Activated T-helper 1 cell treated with anti-CD3 and anti-CD28 coated beads, Interleukin-12 subunit alpha, Interleukin-12 subunit beta, Interleukin-2, Interleukin-4 antibody, amounts not matched to agents 30 ng/mL and 10 ng/mL and 1 ng/mL, durations not matched to agents 14 hours and 24 hours and 36 hours (primary cell): ENCODE measurements at regions not wholly inside any gene's neighbourhood (a gene's known extent, or its start where the extent isn't known, plus 50 kb on each side); places are given as distances from the start of the nearest gene placed in this dataset.

ENCODE experiments used
- DNase-seq: peaks from one replicate; pipeline ENCODE4 v3.0.0; 2021; ENCODE audit warnings: low spot score
- H3K27ac Mint-ChIP-seq: one replicate; pipeline ENCODE4 v1.8.0; 2021; ENCODE audit warnings: mild to moderate bottlenecking, mixed read lengths
- H3K27me3 Mint-ChIP-seq: one replicate; pipeline ENCODE4 v1.8.0; 2022; ENCODE audit warnings: mild to moderate bottlenecking, moderate library complexity, mixed read lengths; ENCODE audit not compliant: insufficient read depth
- H3K36me3 Mint-ChIP-seq: one replicate; pipeline ENCODE4 v1.8.0; 2021; ENCODE audit warnings: low read depth, mixed read lengths
- H3K4me1 Mint-ChIP-seq: one replicate; pipeline ENCODE4 v1.8.0; 2021; ENCODE audit warnings: low read depth, mixed read lengths
- H3K4me3 Mint-ChIP-seq: one replicate; pipeline ENCODE4 v1.8.0; 2021; ENCODE audit warnings: mild to moderate bottlenecking, moderate library complexity, mixed read lengths
- H3K9me3 Mint-ChIP-seq: one replicate; pipeline ENCODE4 v1.8.0; 2021; ENCODE audit warnings: mixed read lengths
- intact Hi-C: fragments of 100-400 bp; cut with micrococcal nuclease; formaldehyde crosslinking; loops from one replicate; pipeline ENCODE4 v1.15.1; 2024

DNA sequence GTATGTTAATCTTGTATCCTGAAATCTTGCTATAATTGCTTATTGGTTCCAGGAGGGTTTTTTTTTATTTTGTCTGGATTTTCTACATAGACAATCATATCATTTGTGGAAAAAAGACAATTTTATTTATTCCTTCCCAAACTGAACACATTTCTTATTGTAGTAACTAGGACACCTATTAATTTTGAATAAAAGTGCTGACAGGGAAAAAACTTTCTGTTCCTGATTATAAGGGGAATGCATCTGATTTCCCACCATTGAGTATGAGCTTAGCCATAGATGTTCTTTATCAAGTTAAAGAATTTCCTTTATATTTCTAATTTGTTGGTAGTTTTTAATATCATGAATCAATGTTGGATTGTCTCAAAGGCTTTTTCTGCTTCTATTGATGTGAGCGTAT is 460.7 kb upstream of the CNTN3 start:
- Mint-ChIP-seq H3K27ac (no peak overlapping the region), H3K27me3 (no peaks in the 10 kb centered on the region), H3K36me3 (no peaks in the 10 kb centered on the region), H3K9me3 (peaks cover under 1% of the 10 kb centered on the region), H3K4me1 (no peaks in the 10 kb centered on the region), H3K4me3 (no peak overlapping the region)
- no peak for DNase-seq
- intact Hi-C loops = no loop called here

DNA sequence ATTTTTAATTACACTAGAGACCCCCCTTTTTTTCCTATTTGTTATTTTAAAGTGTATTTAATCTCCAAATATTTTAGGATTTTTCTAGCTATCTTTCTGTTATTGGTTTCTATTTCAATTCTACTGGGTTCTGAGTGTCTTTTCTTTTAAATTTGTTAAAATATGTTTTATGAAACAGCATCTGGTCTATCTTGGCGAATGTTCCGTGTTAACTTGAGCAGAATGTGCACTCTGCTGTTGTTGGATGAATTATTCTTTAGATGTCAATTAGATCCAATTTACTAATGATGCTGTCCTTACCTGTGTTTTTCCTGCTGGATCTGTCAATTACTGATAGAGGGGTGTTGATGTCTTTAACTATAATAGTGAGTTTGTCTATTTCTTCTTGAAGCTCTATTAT is 462.0 kb upstream of the CNTN3 start:
- no peaks in the 10 kb centered on the region for H3K27me3 Mint-ChIP-seq
- no peak overlapping the region for H3K27ac Mint-ChIP-seq
- no peaks in the 10 kb centered on the region for H3K4me1 Mint-ChIP-seq
- no peaks in the 10 kb centered on the region for H3K36me3 Mint-ChIP-seq
- DNase-seq = no peak
- H3K4me3 Mint-ChIP-seq = no peak overlapping the region
- no peaks in the 10 kb centered on the region for H3K9me3 Mint-ChIP-seq
- intact Hi-C loops = no loop called here

DNA sequence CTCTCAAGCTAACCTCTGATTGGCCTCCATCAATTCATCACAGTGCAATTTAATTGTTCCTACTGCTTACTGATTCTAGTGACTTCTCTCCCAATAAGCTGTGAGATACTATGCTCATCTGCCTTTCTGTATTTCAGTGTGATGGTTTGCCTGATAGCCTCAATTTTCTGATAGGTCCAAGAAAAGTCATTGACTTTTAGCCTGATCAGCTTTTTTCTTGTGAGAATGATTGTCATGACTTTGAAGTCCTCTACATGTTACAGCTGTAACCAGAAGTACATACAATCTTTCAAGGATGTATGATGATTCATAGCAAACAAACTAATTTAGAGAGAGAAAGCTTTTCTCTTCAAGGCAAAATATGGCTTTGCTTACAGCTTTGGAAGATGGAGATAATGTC is 463.8 kb upstream of the CNTN3 start:
- H3K9me3 Mint-ChIP-seq = no peaks in the 10 kb centered on the region
- intact Hi-C loops = no loop called here

DNA sequence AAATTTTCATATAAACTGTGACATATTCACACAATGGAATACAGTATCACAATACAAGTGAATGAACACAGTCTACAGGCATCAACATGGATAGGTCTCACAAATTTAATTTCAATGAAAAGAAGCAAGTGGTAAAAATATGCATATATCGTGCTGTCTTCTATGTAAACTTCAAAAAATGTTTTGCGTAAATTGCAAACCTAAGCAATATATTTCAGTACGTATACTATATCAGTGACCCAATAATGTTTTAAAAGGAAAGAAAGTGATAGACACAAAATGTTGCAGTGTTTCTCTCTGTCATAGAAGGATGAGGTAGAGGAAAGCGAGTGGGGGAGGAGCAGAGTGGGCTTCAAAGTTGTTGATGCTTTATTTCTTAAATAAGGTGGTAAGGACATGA is 468.4 kb upstream of the CNTN3 start:
- DNase-seq = no peak
- Mint-ChIP-seq H3K27ac (no peak overlapping the region), H3K27me3 (no peaks in the 10 kb centered on the region), H3K4me3 (no peak overlapping the region), H3K4me1 (no peaks in the 10 kb centered on the region), H3K9me3 (peaks cover 5% of the 10 kb centered on the region), H3K36me3 (no peaks in the 10 kb centered on the region)
- intact Hi-C loops = no loop called here

More for the DNA sequence above, 463.8 kb upstream of the CNTN3 start:
- H3K27ac Mint-ChIP-seq = no peak overlapping the region
- no peak overlapping the region for H3K4me3 Mint-ChIP-seq
- no peak for DNase-seq
- no peaks in the 10 kb centered on the region for H3K4me1 Mint-ChIP-seq
- H3K27me3 Mint-ChIP-seq = no peaks in the 10 kb centered on the region
- H3K36me3 Mint-ChIP-seq = no peaks in the 10 kb centered on the region

DNA sequence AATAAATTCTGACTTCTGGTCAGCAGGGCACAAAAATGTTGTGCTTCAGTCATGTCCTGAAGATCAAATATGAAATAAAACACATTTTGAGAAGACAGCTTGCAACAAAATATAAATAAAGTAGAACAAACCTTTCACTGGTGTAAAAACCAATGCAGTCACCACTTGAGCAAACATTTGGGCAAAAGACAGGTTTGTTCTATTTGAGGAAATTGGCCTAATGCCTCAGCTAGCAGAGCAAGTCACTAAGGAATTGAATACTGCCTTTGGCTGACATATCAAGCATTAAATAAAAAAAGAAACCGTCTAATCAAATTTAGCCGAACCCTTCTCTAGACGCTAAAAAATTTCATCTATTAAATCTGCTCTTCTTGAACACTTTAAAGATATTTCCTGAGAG is 475.4 kb upstream of the CNTN3 start:
- H3K27me3 Mint-ChIP-seq = no peaks in the 10 kb centered on the region
- DNase-seq = no peak
- peaks cover 19% of the 10 kb centered on the region for H3K9me3 Mint-ChIP-seq
- intact Hi-C loops = no loop called here
- no peak overlapping the region for H3K27ac Mint-ChIP-seq
- H3K36me3 Mint-ChIP-seq = no peaks in the 10 kb centered on the region
- no peak overlapping the region for H3K4me3 Mint-ChIP-seq
- H3K4me1 Mint-ChIP-seq = no peaks in the 10 kb centered on the region

DNA sequence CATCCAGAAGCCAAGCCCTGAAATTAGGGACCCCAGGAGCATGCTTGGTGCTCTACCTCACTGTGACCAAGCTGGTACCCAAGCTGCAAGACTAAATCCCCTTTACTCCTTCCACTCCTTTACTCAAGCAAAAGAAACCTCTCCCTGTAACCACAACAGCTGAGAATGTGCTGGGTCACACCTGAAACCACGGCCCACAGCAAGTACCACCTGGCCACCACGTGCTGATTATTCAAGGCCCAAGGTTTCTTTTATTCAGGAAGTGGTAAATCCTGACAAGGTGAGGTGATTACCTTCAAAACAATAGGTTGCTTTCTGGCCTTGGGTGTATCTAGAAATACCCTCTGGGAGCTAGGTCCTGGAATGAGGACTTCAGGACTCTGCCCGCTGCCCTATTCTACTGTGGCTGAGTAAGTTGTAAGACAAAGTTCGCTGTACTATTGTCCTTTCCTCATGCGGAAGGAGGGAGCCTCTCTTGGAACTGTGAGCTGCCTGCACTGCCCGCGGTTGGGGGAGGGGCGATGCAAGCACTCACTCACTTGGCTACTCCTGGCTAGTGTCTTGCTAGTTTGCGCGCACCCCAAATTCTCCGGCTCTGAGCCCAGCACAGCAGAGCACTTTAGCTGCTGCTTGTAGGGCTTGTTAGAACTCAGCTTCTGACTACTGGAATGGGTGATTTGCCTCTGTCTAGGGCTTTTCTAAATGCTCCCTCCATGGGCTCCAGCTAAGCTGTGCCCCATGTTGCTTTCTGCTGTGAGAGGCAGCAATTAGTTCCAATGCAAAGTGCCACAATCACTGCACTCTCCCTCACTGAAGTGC is 487.1 kb upstream of the CNTN3 start:
- DNase-seq = no peak
- Mint-ChIP-seq H3K27me3 (no peaks in the 10 kb centered on the region), H3K27ac (no peak overlapping the region), H3K4me1 (no peaks in the 10 kb centered on the region), H3K9me3 (peaks cover 29% of the 10 kb centered on the region), H3K4me3 (no peak overlapping the region), H3K36me3 (peaks cover 2% of the 10 kb centered on the region)
- intact Hi-C loops = no loop called here

DNA sequence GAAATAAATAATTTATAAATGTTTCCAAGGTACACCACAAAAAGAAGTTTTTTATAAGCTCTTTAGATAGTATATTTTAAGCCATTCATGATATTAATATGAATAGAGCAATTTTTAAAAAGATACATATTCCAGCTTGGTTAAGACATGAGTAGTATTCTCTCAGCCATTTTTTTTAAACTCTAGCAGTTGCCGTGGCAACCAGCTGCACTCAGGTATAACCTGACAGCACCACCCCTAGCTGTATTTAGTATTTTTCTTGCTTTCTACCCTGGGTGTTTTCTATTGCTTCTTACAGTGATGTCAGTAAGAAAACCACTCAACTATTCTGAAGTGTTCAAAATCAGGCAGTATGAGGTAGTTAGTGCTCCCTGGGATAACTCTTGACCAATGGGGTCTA is 496.3 kb upstream of the CNTN3 start:
- H3K27me3 Mint-ChIP-seq = no peaks in the 10 kb centered on the region
- DNase-seq = no peak
- H3K4me3 Mint-ChIP-seq = no peak overlapping the region
- H3K4me1 Mint-ChIP-seq = no peaks in the 10 kb centered on the region
- no peaks in the 10 kb centered on the region for H3K36me3 Mint-ChIP-seq
- intact Hi-C loops = no loop called here
- H3K27ac Mint-ChIP-seq = no peak overlapping the region
- H3K9me3 Mint-ChIP-seq = no peaks in the 10 kb centered on the region

DNA sequence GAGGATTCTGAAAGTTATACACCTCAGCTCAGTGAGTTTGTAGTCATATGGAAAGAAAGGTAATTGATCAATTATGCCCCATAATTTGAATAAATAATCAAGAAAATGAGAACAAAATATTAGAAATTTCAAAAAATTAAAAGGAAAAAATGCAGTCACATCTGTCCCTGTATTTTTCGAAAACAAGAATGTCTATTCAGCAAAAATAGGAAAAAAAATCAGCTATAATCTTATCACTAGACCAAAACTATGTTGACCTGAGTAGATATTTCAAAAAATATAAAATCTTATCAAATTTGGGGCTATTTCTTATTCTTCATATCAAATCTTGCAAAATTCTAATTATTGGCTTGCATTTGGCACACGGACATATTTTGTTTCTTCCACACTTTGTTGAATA is 501.2 kb upstream of the CNTN3 start:
- no peak for DNase-seq
- H3K36me3 Mint-ChIP-seq = no peaks in the 10 kb centered on the region
- no peak overlapping the region for H3K4me3 Mint-ChIP-seq
- intact Hi-C loops = no loop called here
- H3K27me3 Mint-ChIP-seq = no peaks in the 10 kb centered on the region
- H3K4me1 Mint-ChIP-seq = no peaks in the 10 kb centered on the region
- H3K27ac Mint-ChIP-seq = no peak overlapping the region
- H3K9me3 Mint-ChIP-seq = peaks cover 9% of the 10 kb centered on the region

DNA sequence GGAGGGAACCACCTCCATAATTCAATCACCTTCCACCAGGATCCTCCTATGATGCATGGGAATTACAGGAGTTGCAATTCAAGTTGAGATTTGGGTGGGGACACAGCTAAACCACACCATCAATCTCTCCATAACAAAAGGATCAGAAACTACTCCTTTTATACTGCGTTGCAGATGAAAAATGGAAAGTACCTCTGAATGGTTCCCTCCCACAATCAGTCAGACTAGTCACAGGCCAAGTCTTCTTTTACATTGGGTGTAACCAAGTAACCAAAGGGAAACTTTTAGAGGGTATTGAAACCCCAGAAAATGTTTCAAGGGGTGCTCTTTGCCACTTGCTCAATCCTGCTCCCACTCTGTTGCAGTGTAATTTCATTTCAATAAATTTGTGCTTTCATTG is 504.3 kb upstream of the CNTN3 start:
- DNase-seq = no peak
- Mint-ChIP-seq H3K36me3 (no peaks in the 10 kb centered on the region), H3K27ac (no peak overlapping the region), H3K4me3 (no peak overlapping the region), H3K9me3 (peaks cover 9% of the 10 kb centered on the region), H3K27me3 (no peaks in the 10 kb centered on the region), H3K4me1 (no peaks in the 10 kb centered on the region)
- intact Hi-C loops = no loop called here

DNA sequence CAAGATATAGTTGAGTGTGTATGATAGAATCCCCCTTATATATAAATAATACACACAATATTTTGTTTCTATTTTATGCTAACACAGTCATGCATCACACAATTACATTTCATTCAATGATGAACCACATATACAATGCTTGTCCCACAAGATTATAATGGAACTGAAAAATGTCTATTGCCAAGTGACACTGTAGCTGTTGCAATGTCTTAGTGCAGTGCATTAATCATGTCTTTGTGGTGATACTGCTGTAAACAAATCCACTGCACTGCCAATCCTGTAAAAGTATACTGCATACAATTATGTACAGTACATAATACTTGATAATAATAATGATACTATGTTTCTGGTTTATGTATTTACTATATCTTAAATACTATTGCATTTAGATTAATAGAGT is 512.1 kb upstream of the CNTN3 start:
- no peaks in the 10 kb centered on the region for H3K36me3 Mint-ChIP-seq
- no peaks in the 10 kb centered on the region for H3K9me3 Mint-ChIP-seq
- no peaks in the 10 kb centered on the region for H3K27me3 Mint-ChIP-seq
- H3K27ac Mint-ChIP-seq = no peak overlapping the region
- intact Hi-C loops = no loop called here
- no peak for DNase-seq
- H3K4me1 Mint-ChIP-seq = no peaks in the 10 kb centered on the region
- no peak overlapping the region for H3K4me3 Mint-ChIP-seq

DNA sequence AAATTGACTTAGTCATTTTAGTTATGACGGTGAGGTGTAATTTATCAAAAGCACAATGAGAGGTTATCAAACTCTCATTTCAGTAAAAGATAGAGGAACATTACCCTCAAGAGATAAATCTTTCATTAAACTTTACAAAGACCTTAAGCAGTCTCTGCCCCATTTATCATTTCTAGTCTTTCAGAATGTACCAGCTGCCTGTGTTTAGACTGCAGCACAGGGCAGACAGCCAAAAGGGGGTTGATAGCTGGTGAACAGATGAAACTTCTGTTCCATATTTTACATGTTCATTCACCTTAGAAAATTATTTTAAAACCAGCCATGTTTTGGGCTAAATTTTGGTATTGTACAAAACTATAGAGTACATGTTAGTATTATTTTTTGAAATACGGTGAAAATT is 514.6 kb upstream of the CNTN3 start:
- Mint-ChIP-seq H3K4me3 (no peak overlapping the region), H3K36me3 (no peaks in the 10 kb centered on the region), H3K27me3 (no peaks in the 10 kb centered on the region), H3K9me3 (peaks cover 3% of the 10 kb centered on the region), H3K27ac (no peak overlapping the region), H3K4me1 (no peaks in the 10 kb centered on the region)
- no peak for DNase-seq
- intact Hi-C loops = no loop called here

DNA sequence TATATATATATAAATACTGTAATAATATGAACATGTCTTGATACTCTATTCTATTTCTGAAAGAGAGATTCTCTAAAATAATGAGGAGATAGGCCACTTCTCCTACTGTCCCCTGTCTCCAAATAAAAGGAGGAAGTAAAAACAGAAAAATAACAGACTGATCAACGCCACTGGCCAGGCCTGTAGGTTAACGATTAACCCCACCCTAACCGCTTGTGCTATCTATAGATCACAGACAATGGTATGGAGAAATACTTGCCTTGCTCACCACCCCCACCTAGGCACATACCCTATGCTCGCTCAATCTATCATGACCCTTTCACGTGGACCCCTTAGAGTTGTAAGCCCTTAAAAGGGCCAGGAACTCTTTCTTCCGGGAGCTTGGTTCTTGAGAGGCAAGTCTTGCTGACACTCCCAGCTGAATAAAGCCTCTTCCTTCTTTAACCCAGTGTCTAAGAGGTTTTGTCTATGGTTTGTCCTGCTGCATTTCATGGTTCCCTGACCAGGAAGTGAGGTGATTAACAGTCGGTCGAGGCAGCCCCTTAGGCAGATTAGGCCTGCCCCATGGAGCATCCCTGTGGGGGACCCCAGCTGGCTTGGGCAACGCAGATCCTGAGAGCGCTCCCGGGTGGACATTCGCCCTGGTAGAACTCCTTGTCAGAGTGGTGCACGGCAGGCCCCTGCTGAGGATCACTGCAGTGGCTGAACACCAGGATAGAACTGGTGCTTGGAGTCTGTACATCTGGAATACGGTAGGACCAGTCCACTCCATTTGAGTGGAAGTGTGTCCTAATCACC is 521.8 kb upstream of the CNTN3 start:
- intact Hi-C loops = no loop called here
- no peak for DNase-seq

DNA sequence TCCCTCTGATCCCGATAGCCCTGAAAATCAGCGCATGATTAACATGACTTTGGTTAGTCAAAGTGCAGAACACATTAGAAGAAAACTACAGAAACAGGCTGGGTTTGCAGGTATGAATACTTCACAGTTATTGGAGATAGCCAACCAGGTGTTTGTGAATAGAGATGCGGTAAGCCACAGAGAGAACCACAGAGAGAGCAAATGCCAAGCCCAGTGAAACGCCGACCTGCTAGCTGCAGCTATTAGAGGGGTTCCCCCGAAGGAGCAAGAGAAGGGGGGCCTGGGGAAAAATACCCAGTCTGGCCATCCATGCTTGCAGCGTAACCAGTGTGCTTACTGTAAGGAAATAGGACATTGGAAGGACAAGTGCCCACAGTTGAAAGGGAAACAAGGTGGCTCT is 523.9 kb upstream of the CNTN3 start:
- peaks cover 17% of the 10 kb centered on the region for H3K9me3 Mint-ChIP-seq
- no peak overlapping the region for H3K27ac Mint-ChIP-seq
- DNase-seq = no peak
- no peak overlapping the region for H3K4me3 Mint-ChIP-seq
- H3K4me1 Mint-ChIP-seq = no peaks in the 10 kb centered on the region
- H3K27me3 Mint-ChIP-seq = no peaks in the 10 kb centered on the region
- H3K36me3 Mint-ChIP-seq = no peaks in the 10 kb centered on the region
- intact Hi-C loops = no loop called here

More for the DNA sequence above, 521.8 kb upstream of the CNTN3 start:
- Mint-ChIP-seq H3K36me3 (no peaks in the 10 kb centered on the region), H3K4me1 (no peaks in the 10 kb centered on the region), H3K4me3 (no peak overlapping the region), H3K27ac (no peak overlapping the region), H3K9me3 (peaks cover 17% of the 10 kb centered on the region), H3K27me3 (no peaks in the 10 kb centered on the region)
